Keratinocyte (primary cell): ENCODE measurements at regions not wholly inside any gene's neighbourhood (a gene's known extent, or its start where the extent isn't known, plus 50 kb on each side); places are given as distances from the start of the nearest gene placed in this dataset.

Experiments used
- DNase-seq: peaks from one replicate; pipeline ENCODE4 v3.0.0-alpha.2; 2011; ENCODE audit warnings: low read depth, missing footprints, low spot score
- FAIRE-seq: peaks from 2 replicates; lab custom pipeline; 2011; peaks lifted over from hg19 to GRCh38; lab: Jason Lieb, UNC
- H2AFZ ChIP-seq: 2 replicates; pipeline ENCODE4 v1.6.0; 2012; ENCODE audit warnings: low read length, control low read depth, inconsistent platforms; ENCODE audit not compliant: control insufficient read depth
- H3K27ac ChIP-seq: 2 replicates; pipeline ENCODE4 v1.5.1; 2011; ENCODE audit warnings: low read length; ENCODE audit not compliant: control insufficient read depth, insufficient read depth
- H3K27me3 ChIP-seq: 3 replicates; pipeline ENCODE4 v1.6.0; 2011; ENCODE audit warnings: low read length; ENCODE audit not compliant: control insufficient read depth, insufficient read depth; ENCODE audit errors: extremely low read depth
- H3K36me3 ChIP-seq, 2 experiments: 2 replicates in 1 of 2; 3 replicates in 1 of 2; pipeline ENCODE4 v1.5.1; 2011; ENCODE audit warnings: low read length in 2 of 2, mild to moderate bottlenecking in 1 of 2; ENCODE audit not compliant: control insufficient read depth in 2 of 2, insufficient read depth in 2 of 2; ENCODE audit errors: extremely low read depth in 1 of 2
- H3K4me1 ChIP-seq: 3 replicates; pipeline ENCODE4 v1.5.1; 2011; ENCODE audit warnings: low read length; ENCODE audit not compliant: control insufficient read depth, insufficient read depth; ENCODE audit errors: extremely low read depth
- H3K4me2 ChIP-seq: 3 replicates; pipeline ENCODE4 v1.6.0; 2011; ENCODE audit warnings: low read depth, low read length; ENCODE audit not compliant: control insufficient read depth, insufficient read depth; ENCODE audit errors: extremely low read depth
- H3K4me3 ChIP-seq, 3 experiments: fragments of 200-600 bp in 1 of 3; sonication (generic) in 1 of 3; 2 replicates in 2 of 3; 3 replicates in 1 of 3; pipeline ENCODE4 v1.5.1; 2011 to 2016; ENCODE audit warnings: low read length in 3 of 3, mild to moderate bottlenecking in 3 of 3, control low read depth in 2 of 3, inconsistent platforms in 1 of 3, low read depth in 1 of 3, mixed read lengths in 1 of 3, mixed run types in 1 of 3, moderate library complexity in 1 of 3; ENCODE audit not compliant: control insufficient read depth in 2 of 3, insufficient read depth in 2 of 3; ENCODE audit errors: extremely low read depth in 1 of 3
- H3K79me2 ChIP-seq: 2 replicates; pipeline ENCODE4 v1.6.0; 2012; ENCODE audit warnings: low read length; ENCODE audit not compliant: control insufficient read depth, insufficient read depth
- H3K9ac ChIP-seq: 3 replicates; pipeline ENCODE4 v1.6.0; 2011; ENCODE audit warnings: low read length; ENCODE audit not compliant: control insufficient read depth, insufficient read depth; ENCODE audit errors: extremely low read depth
- H3K9me1 ChIP-seq: 3 replicates; pipeline ENCODE4 v1.6.0; 2011; ENCODE audit warnings: low read length; ENCODE audit not compliant: control insufficient read depth, insufficient read depth; ENCODE audit errors: extremely low read depth
- H3K9me3 ChIP-seq: 2 replicates; pipeline ENCODE4 v1.5.1; 2012; ENCODE audit warnings: low read depth, low read length; ENCODE audit not compliant: control insufficient read depth
- H4K20me1 ChIP-seq: 3 replicates; pipeline ENCODE4 v1.6.0; 2011; ENCODE audit warnings: low read length; ENCODE audit not compliant: control insufficient read depth, insufficient read depth; ENCODE audit errors: extremely low read depth
- EZH2 ChIP-seq: IDR thresholded peaks from one replicate; pipeline ENCODE4 v1.6.1; 2012; ENCODE audit warnings: inconsistent platforms, mild to moderate bottlenecking, low read length, moderate library complexity
- dilution Hi-C: fragments of 300-500 bp; cut with MboI; formaldehyde crosslinking; loops from one replicate; pipeline ENCODE4 v1.7.0; 2020; ENCODE audit warnings: low sequenced_read_pairs; ENCODE audit not compliant: extremely low pct_ligation_motif_present
- TF ChIP-seq, protein P1 (sequence below), 3 experiments: IDR thresholded peaks in 1 of 3; conservative IDR thresholded peaks in 1 of 3; optimal IDR thresholded peaks in 1 of 3; 2 replicates in 2 of 3; 3 replicates in 1 of 3; pipeline versions ENCODE3 to v1.5.1; 2011; ENCODE audit warnings: low read length in 3 of 3, mild to moderate bottlenecking in 3 of 3, moderate library complexity in 2 of 3, control low read depth in 1 of 3, inconsistent platforms in 1 of 3; ENCODE audit not compliant: insufficient read depth in 2 of 3; ENCODE audit errors: extremely low read depth in 1 of 3

- no peaks in the 10 kb centered on the region for H3K79me2 ChIP-seq
- no peak for DNase-seq
- H3K9me3 ChIP-seq = no peaks in the 10 kb centered on the region
- no peak overlapping the region for H3K4me2 ChIP-seq
- H3K4me1 ChIP-seq = no peaks in the 10 kb centered on the region
- dilution Hi-C loops = no loop called here
- H2AFZ ChIP-seq = no peak overlapping the region
- H3K4me3 ChIP-seq = no peak overlapping the region
- no peaks in the 10 kb centered on the region for H3K9me1 ChIP-seq
- no peak overlapping the region for H3K9ac ChIP-seq
- FAIRE-seq = no peak
- no peaks in the 10 kb centered on the region for H3K27me3 ChIP-seq
- H3K27ac ChIP-seq = no peak overlapping the region
- no peak for TF ChIP-seq EZH2
- TF ChIP-seq, protein P1, sequence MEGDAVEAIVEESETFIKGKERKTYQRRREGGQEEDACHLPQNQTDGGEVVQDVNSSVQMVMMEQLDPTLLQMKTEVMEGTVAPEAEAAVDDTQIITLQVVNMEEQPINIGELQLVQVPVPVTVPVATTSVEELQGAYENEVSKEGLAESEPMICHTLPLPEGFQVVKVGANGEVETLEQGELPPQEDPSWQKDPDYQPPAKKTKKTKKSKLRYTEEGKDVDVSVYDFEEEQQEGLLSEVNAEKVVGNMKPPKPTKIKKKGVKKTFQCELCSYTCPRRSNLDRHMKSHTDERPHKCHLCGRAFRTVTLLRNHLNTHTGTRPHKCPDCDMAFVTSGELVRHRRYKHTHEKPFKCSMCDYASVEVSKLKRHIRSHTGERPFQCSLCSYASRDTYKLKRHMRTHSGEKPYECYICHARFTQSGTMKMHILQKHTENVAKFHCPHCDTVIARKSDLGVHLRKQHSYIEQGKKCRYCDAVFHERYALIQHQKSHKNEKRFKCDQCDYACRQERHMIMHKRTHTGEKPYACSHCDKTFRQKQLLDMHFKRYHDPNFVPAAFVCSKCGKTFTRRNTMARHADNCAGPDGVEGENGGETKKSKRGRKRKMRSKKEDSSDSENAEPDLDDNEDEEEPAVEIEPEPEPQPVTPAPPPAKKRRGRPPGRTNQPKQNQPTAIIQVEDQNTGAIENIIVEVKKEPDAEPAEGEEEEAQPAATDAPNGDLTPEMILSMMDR (optimal IDR thresholded peaks at IDR 0.05 in 1 of 3, IDR thresholded peaks at IDR 0.05 in 1 of 3, conservative IDR thresholded peaks at IDR 0.05 in 1 of 3; ENCODE audit: extremely low read depth in 1 of 3, insufficient read depth in 2 of 3, low read length in 3 of 3) = no peak
- no peaks in the 10 kb centered on the region for H4K20me1 ChIP-seq
- no peaks in the 10 kb centered on the region for H3K36me3 ChIP-seq
Observed at GRCh38 chr12:94023879-94024278, 124.5 kb upstream of the PLXNC1 start.

DNA sequence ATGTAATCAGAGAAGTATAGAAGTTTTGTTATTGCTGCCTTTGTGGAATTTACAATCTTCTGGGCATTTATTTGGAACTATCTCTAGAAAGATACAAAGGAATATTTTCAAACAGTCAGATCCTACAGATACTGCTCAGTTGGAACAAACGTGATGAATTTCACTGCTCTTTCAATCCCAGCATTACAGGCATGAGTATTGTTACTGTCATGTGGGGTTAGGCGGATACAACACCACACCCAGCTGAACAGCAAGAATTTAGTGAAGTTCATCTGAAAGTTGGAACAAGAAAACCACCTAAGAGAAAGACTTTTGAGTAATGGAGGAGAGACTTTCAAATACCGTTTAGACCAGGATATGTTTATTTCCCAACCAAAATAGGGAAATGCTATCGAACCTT is 123.3 kb upstream of the PLXNC1 start:
- Histone ChIP-seq H3K9me3 (no peaks in the 10 kb centered on the region), H3K9ac (no peak overlapping the region), H3K4me3 (no peak overlapping the region), H3K27me3 (no peaks in the 10 kb centered on the region), H3K27ac (no peak overlapping the region), H2AFZ (no peak overlapping the region), H3K9me1 (no peaks in the 10 kb centered on the region), H3K79me2 (no peaks in the 10 kb centered on the region), H4K20me1 (no peaks in the 10 kb centered on the region), H3K36me3 (no peaks in the 10 kb centered on the region), H3K4me1 (no peaks in the 10 kb centered on the region), H3K4me2 (no peak overlapping the region)
- FAIRE-seq = no peak
- TF ChIP-seq, protein P1 (optimal IDR thresholded peaks at IDR 0.05 in 1 of 3, IDR thresholded peaks at IDR 0.05 in 1 of 3, conservative IDR thresholded peaks at IDR 0.05 in 1 of 3; ENCODE audit: extremely low read depth in 1 of 3, insufficient read depth in 2 of 3, low read length in 3 of 3) = no peak
- TF ChIP-seq EZH2 = no peak
- dilution Hi-C loops = no loop called here
- DNase-seq = no peak
